H9 (cell line): ENCODE measurements at regions not wholly inside any gene's neighbourhood (a gene's known extent, or its start where the extent isn't known, plus 50 kb on each side); places are given as distances from the start of the nearest gene placed in this dataset.

Source experiments
- DNase-seq: peaks from one replicate; pipeline ENCODE4 v3.0.0-alpha.2; 2017
- H2AFZ ChIP-seq: one replicate; pipeline ENCODE4 v1.6.1; 2013; ENCODE audit warnings: mild to moderate bottlenecking, low read length, control low read depth, moderate library complexity
- H2AK5ac ChIP-seq: 2 replicates; pipeline ENCODE4 v1.6.1; 2013; ENCODE audit warnings: low read length, control low read depth, mixed read lengths; ENCODE audit not compliant: insufficient read length
- H2BK120ac ChIP-seq: one replicate; pipeline ENCODE4 v1.6.1; 2013; ENCODE audit warnings: low read depth, mild to moderate bottlenecking, low read length, control low read depth, inconsistent platforms; ENCODE audit not compliant: poor library complexity, severe bottlenecking
- H2BK12ac ChIP-seq: 2 replicates; pipeline ENCODE4 v1.6.1; 2013; ENCODE audit warnings: low read length, control low read depth, mixed read lengths, low read depth; ENCODE audit not compliant: insufficient read length
- H2BK15ac ChIP-seq: 2 replicates; pipeline ENCODE4 v1.6.1; 2013; ENCODE audit warnings: low read depth, low read length, control low read depth
- H2BK20ac ChIP-seq: one replicate; pipeline ENCODE4 v1.6.1; 2013; ENCODE audit warnings: low read depth, mild to moderate bottlenecking, low read length, control low read depth, inconsistent platforms; ENCODE audit not compliant: poor library complexity, severe bottlenecking
- H2BK5ac ChIP-seq: 2 replicates; pipeline ENCODE4 v1.6.1; 2013; ENCODE audit warnings: low read length, control low read depth, mixed read lengths; ENCODE audit not compliant: insufficient read length
- H3K14ac ChIP-seq: 2 replicates; pipeline ENCODE4 v1.6.1; 2013; ENCODE audit warnings: low read length, control low read depth; ENCODE audit not compliant: insufficient read depth
- H3K18ac ChIP-seq: 2 replicates; pipeline ENCODE4 v1.6.1; 2013; ENCODE audit warnings: low read depth, mild to moderate bottlenecking, mixed read lengths, low read length, control low read depth; ENCODE audit not compliant: insufficient read length
- H3K23ac ChIP-seq: 2 replicates; pipeline ENCODE4 v1.6.1; 2013; ENCODE audit warnings: low read length, control low read depth, mixed read lengths, low read depth; ENCODE audit not compliant: insufficient read length
- H3K23me2 ChIP-seq: 2 replicates; pipeline ENCODE4 v1.6.1; 2013; ENCODE audit warnings: low read depth, mild to moderate bottlenecking, mixed read lengths, low read length, control low read depth; ENCODE audit not compliant: insufficient read length, poor library complexity, severe bottlenecking
- H3K27ac ChIP-seq: 2 replicates; pipeline ENCODE4 v1.5.1; 2013; ENCODE audit warnings: low read length, control low read depth, mixed read lengths, low read depth; ENCODE audit not compliant: insufficient read length
- H3K27me3 ChIP-seq: 2 replicates; pipeline ENCODE4 v1.6.1; 2013; ENCODE audit warnings: low read length, control low read depth, inconsistent platforms; ENCODE audit not compliant: insufficient read depth
- H3K4ac ChIP-seq: 2 replicates; pipeline ENCODE4 v1.6.1; 2013; ENCODE audit warnings: low read depth, mild to moderate bottlenecking, control low read depth, inconsistent platforms, low read length, moderate library complexity
- H3K4me1 ChIP-seq: 2 replicates; pipeline ENCODE4 v1.6.1; 2013; ENCODE audit warnings: low read length, control low read depth, inconsistent platforms; ENCODE audit not compliant: insufficient read depth
- H3K4me2 ChIP-seq: 2 replicates; pipeline ENCODE4 v1.6.1; 2013; ENCODE audit warnings: low read length, control low read depth, mixed read lengths; ENCODE audit not compliant: insufficient read length, insufficient read depth
- H3K56ac ChIP-seq: 2 replicates; pipeline ENCODE4 v1.6.1; 2013; ENCODE audit warnings: low read depth, mild to moderate bottlenecking, mixed read lengths, low read length, control low read depth; ENCODE audit not compliant: insufficient read length
- H3K79me1 ChIP-seq: 2 replicates; pipeline ENCODE4 v1.6.1; 2013; ENCODE audit warnings: low read depth, mild to moderate bottlenecking, moderate library complexity, low read length, control low read depth, inconsistent platforms; ENCODE audit not compliant: insufficient read depth, poor library complexity, severe bottlenecking
- H3K79me2 ChIP-seq: 2 replicates; pipeline ENCODE4 v1.6.1; 2013; ENCODE audit warnings: low read length, control low read depth, inconsistent platforms; ENCODE audit not compliant: insufficient read depth
- H3K9ac ChIP-seq: 2 replicates; pipeline ENCODE4 v1.6.1; 2013; ENCODE audit warnings: low read length, control low read depth, mixed read lengths; ENCODE audit not compliant: insufficient read length; ENCODE audit errors: extremely low read depth
- H3K9me3 ChIP-seq: one replicate; pipeline ENCODE4 v1.6.1; 2013; ENCODE audit warnings: low read depth, low read length, inconsistent platforms; ENCODE audit not compliant: control insufficient read depth
- H3T11ph ChIP-seq: one replicate; pipeline ENCODE4 v1.6.1; 2013; ENCODE audit warnings: mild to moderate bottlenecking, low read length, control low read depth, inconsistent platforms
- H4K20me1 ChIP-seq: one replicate; pipeline ENCODE4 v1.6.1; 2013; ENCODE audit not compliant: control insufficient read depth, insufficient read length, insufficient read depth
- H4K5ac ChIP-seq: 2 replicates; pipeline ENCODE4 v1.6.1; 2013; ENCODE audit warnings: low read depth, mild to moderate bottlenecking, mixed read lengths, low read length, control low read depth; ENCODE audit not compliant: insufficient read length
- H4K8ac ChIP-seq: replicated peaks from 2 replicates; pipeline ENCODE4 v1.6.1; 2013; ENCODE audit warnings: low read length, control low read depth, mixed read lengths, low read depth; ENCODE audit not compliant: insufficient read length
- H4K91ac ChIP-seq: 2 replicates; pipeline ENCODE4 v1.6.1; 2013; ENCODE audit warnings: low read depth, mild to moderate bottlenecking, moderate library complexity, mixed read lengths, low read length, control low read depth; ENCODE audit not compliant: insufficient read length
- H3K27ac Mint-ChIP-seq, 3 experiments: 2 replicates in 2 of 3; 3 replicates in 1 of 3; pipeline ENCODE4 v1.8.0; 2020 to 2021; ENCODE audit warnings: mixed read lengths in 3 of 3, mild to moderate bottlenecking in 1 of 3, moderate library complexity in 1 of 3
- H3K27me3 Mint-ChIP-seq: 2 replicates; pipeline ENCODE4 v1.8.0; 2021; ENCODE audit warnings: low read depth, mild to moderate bottlenecking, moderate library complexity, mixed read lengths
- H3K36me3 Mint-ChIP-seq, 3 experiments: 2 replicates in 2 of 3; 3 replicates in 1 of 3; pipeline ENCODE4 v1.8.0; 2020 to 2021; ENCODE audit warnings: low read depth in 3 of 3, mixed read lengths in 3 of 3; ENCODE audit not compliant: insufficient read depth in 1 of 3
- H3K4me1 Mint-ChIP-seq, 2 experiments: 2 replicates each; pipeline ENCODE4 v1.8.0; 2020; ENCODE audit warnings: mixed read lengths in 2 of 2
- H3K4me3 Mint-ChIP-seq, 2 experiments: 2 replicates in 1 of 2; 3 replicates in 1 of 2; pipeline ENCODE4 v1.8.0; 2020 to 2021; ENCODE audit warnings: mild to moderate bottlenecking in 2 of 2, mixed read lengths in 2 of 2, moderate library complexity in 1 of 2
- H3K9me3 Mint-ChIP-seq, 2 experiments: 2 replicates in 1 of 2; 3 replicates in 1 of 2; pipeline ENCODE4 v1.8.0; 2020; ENCODE audit warnings: mild to moderate bottlenecking in 2 of 2, mixed read lengths in 2 of 2, moderate library complexity in 1 of 2
- CTCF ChIP-seq: fragments of 200-600 bp; sonication (generic); conservative IDR thresholded peaks from 3 replicates; pipeline ENCODE4 v1.8.0; 2021; ENCODE audit warnings: antibody characterized with exemption, mild to moderate bottlenecking
- WGBS: extraction: QIAGEN DNeasy Blood & Tissue Kit; methylation state at CpG from one replicate; pipeline ENCODE4 v1.1.7; 2013; ENCODE audit warnings: missing lambda C conversion rate, low lambda C conversion rate, mixed read lengths; ENCODE audit not compliant: insufficient read length; ENCODE audit errors: extremely low coverage; 5-methylcytosine and 5-hydroxymethylcytosine counted together

- Histone ChIP-seq H4K8ac (no peak overlapping the region), H2BK120ac (no peak overlapping the region), H4K20me1 (no peaks in the 10 kb centered on the region), H3K79me1 (no peaks in the 10 kb centered on the region), H3T11ph (no peak overlapping the region), H3K23me2 (no peaks in the 10 kb centered on the region), H3K4ac (no peak overlapping the region), H2BK20ac (no peak overlapping the region), H3K9ac (no peak overlapping the region), H3K9me3 (no peaks in the 10 kb centered on the region), H2BK12ac (no peak overlapping the region), H2BK15ac (no peak overlapping the region), H4K91ac (no peak overlapping the region), H3K14ac (no peak overlapping the region), H2AFZ (no peak overlapping the region), H3K56ac (no peak overlapping the region), H3K79me2 (no peaks in the 10 kb centered on the region), H2AK5ac (no peak overlapping the region), H2BK5ac (no peak overlapping the region), H3K27ac (no peak overlapping the region), H3K23ac (no peak overlapping the region), H3K4me1 (no peaks in the 10 kb centered on the region), H3K18ac (no peak overlapping the region), H3K4me2 (no peak overlapping the region), H3K27me3 (no peaks in the 10 kb centered on the region), H4K5ac (no peak overlapping the region)
- no peaks in the 10 kb centered on the region for H3K27me3 Mint-ChIP-seq
- no peaks in the 10 kb centered on the region; a peak in 1 of 7 replicates for H3K36me3 Mint-ChIP-seq
- peaks cover 0 to 2% of the 10 kb centered on the region in 2 experiments; a peak in 1 of 5 replicates for H3K9me3 Mint-ChIP-seq
- no peak for TF ChIP-seq CTCF
- no peak overlapping the region for H3K27ac Mint-ChIP-seq
- no peak overlapping the region for H3K4me3 Mint-ChIP-seq
- peaks cover 7 to 8% of the 10 kb centered on the region in 2 experiments for H3K4me1 Mint-ChIP-seq
- no peak for DNase-seq
- WGBS = no CpG with 5 or more reads among the region's 2 CpGs
Measured at GRCh38 chr4:177222781-177223180, 86.9 kb upstream of the NEIL3 start.
